GM18868 (cell line): ENCODE measurements at regions not wholly inside any gene's neighbourhood (a gene's known extent, or its start where the extent isn't known, plus 50 kb on each side); places are given as distances from the start of the nearest gene placed in this dataset.

Experiments used
- ATAC-seq: cut with Tn5 transposase; IDR thresholded peaks from one replicate; pipeline ENCODE4 v1.9.1; 2021; ENCODE audit warnings: mild to moderate bottlenecking, moderate library complexity; ENCODE audit not compliant: unreplicated experiment

DNA sequence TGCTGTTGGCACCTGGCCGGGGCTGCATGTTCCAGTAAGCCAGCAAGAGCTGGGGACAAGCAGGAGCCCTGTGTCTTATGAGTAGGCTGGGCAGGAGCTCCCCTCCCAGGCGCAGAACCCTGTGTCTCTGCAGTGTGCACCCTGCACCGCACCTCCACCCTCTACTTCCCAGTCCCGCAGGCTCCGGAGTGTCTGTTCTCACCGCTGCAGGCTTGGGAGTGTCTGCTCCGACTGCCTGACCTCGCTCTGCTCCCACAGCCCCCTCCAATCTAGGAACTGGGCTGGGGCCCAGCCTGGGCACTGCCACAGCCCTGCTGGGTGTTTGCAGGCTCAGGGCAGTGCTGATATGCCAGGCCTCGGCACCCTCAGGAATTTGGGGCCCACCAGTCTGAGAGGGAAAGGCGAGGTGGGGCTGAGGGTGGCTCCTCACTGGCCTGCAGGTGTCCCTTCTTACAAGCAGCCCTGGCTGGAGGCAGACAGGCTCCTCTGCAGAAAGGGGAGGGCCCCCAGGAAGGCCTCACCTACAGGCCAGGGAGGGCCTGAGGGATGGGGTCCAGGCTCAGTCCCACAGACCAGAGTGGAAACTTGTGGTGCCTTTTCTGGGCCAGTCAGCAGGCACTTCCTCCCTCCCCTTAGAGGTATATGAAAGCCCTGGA is 871.6 kb upstream of the GJE1 start:
- no peak for ATAC-seq

DNA sequence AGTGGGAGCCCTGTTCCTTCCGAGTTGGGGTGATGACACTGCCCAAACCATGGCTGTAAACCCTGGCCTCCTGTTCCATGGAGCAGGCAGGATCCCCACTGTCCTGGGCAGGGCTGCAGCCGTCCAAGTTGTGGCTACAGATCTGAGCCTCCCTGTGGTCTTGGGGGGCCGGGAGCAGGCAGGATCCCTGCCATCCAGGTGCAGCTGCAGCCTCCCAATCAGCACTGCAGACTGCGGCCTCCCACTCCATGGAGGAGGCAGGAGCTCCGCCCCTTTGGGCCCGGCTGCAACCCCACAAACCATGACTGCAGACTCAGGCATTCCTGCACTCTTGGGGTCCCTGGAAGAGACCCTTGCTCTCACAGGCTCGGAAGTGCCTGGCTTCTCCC is 872.1 kb upstream of the GJE1 start:
- no peak for ATAC-seq

DNA sequence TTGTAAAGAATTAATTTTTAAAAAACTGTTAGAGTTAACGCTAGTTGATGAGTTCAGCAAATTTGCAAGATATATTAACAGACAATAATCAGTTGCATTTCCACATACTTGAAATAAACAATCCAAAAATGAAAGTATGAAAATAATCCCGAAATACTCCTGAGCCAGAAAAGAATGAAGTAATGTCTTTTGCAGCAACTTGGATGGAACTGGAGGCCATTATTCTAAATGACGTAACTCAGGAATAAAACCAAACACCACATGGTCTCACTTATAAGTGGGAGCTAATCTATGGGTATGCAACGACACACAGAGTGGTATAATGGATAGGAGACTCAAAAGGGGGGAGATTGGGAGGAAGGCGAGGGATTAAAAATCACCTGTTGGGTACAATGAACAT is 872.9 kb upstream of the GJE1 start:
- ATAC-seq = no peak

DNA sequence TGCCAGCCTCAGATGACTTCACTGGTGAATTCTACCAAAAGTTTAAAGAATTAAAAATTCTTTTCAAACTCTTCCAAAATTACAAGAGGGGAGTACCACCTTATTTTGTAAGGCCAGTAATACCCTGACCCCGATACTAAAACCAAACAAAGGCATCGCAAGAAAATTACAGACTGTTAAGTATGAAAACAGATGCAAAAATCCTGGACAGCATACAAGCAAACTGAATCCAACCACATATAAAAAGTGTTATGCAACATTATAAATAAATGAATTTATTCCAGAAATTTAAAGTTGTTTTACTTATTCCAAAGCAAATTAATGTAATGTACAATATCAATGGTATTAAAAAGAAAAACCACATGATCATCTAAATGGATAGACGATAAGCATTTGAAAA is 873.6 kb upstream of the GJE1 start:
- no peak for ATAC-seq

DNA sequence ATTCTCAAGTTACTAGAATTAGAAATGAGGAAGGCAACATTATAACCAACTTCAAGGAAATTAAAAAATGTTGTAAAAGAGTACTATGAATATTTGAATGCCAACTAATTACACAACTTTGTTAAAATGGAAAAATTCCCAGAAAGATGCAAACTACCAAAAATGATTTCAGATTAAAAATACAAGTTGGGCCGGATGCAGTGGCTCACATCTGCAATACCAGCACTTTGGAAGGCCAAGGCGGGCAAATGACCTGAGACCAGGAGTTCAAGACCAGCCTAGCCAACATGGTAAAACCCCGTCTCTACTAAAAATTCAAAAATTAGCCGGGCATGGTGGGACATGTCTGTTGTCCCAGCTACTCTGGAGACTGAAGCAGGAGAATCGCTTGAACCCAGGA is 874.2 kb upstream of the GJE1 start:
- no peak for ATAC-seq

DNA sequence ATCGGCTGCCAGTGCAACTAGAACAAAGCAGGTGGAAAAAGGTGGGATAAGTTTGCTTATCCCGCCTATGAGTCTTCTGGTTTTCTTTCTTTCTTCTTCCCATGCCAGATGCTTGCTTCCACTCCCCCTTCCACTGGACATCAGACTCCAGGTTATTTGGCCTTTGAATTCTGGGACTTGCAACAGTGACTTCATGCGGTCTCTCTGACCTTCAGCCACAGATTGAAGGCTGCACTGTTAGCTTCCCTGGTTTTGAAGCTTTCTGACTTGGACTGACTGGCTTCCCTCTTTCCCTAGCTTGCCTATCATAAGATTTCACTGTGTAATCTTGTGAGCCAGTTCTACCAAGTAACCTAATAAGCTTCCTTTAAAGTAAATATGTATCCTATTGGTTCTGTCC is 878.4 kb upstream of the GJE1 start:
- no peak for ATAC-seq

DNA sequence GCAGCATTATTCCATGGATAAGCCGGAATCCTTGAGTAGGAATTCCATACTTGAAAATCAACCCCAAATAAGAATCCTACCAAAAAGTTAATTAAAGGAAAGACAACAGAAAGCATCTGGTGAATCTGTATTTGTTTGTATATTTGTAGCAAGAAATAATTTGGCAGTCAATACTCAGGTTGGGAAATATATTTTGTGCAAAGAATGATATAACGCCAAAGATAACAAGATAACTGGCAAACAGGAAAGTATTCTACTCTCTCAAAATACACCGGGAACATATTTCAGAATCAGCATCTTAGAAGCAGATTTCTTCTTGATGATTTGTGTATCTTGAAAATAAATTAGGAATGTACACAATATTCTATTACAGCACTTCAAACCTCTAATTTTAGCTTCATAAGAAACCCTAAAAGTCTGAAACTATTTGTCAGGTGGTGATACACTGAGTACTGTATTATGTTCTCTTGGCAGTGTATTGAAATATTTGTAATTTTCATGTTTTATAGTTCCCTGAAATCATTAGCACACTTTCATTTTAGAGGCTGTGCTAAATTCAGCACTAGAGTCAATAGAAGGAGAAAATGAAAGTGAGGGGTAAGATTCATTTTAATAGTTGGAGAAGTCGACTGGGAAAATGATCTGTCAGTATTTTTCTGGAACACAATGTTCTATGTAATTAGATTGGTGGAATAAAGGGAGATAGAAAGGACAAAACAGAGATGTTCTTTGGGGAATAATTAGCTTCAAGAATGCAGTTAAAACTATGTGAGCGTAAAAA is 879.7 kb upstream of the GJE1 start:
- ATAC-seq = no peak

DNA sequence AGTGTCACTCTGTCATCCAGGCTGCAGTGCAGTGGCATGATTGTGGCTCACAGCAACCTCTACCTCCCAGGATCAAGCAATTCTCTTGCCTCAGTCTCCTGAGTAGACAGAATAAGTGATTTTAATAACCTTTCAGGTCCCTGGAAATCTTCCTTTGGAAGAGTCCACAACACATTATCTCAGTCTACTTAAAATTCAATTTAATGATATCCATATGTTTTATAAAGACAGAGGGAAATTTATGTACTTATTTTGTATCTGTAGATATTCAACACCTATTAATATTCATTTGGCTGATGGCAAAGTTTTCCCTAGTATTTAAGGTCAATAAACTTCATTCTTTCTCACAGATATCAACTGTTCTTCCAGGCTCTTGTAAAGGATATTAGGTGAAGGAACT is 881.4 kb upstream of the GJE1 start:
- ATAC-seq = no peak

DNA sequence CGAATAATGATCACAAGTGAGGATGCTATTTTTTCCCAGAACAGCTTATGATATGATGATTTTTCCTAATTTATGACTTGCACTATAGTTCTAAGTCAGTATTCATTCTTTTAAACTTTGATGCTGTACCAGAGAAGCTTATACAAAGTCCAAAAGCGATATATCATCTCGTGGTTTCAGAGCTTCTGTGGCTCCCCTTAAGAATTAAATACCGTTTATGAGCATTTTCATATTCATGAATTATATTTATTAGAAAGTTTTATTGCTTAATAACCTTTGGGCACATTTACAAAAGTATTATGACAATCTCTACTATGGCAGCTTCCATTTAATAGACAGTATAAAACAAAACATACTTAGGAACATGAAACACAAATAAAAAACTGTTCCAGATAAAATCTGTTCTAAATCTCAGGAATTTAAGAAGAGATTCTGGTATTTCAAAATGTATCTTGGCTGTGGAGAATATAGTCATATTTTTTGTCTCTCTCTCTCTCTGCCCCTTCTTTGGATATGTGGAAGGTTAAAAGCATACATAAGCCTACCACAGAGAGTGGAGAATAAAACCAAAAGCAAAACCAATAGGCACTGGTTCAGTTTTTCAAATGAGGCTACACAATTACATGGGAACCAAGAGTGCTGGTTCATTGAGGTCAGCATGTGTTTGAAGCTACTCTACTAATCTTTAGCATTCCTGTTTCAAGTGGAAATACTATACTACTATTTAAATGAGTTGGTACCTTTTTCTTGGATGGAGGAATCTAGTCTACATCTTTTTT is 884.5 kb upstream of the GJE1 start:
- ATAC-seq = peak; percentile 61

DNA sequence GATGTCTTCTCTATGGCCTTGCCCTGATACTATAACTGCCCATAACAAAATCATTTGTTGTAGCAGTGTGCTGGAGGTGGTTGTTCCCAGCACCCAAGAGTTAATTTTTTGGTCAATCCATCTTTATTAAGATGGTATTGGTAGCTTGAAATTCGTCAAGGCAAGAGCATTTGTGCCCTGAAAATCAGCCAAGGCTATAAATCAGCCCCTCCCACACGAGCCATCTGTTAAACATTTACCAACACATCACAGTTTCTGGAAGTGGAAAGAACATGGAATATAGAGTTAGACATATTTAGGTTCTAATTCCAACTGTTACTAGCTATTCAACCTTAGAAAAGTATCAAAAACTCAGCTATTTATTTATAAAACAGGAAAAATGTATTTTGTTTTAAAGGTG is 888.4 kb upstream of the GJE1 start:
- no peak for ATAC-seq

DNA sequence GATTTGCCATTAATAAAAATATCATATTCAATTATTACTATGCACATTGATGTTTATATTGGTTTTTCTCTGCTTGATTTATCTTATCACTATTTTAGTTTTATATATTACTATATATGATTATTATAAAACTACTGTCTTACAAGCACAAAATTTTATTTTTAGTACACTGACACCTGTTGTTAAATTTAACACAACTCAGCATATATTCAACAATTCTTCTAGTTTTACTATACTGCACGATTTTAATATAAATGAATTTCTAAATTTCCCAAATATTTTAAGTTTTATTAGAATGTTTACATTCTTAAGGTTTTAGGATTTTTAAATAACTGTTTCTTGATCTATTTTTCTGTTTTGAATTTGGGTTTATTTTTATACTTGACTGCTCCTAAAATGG is 889.8 kb upstream of the GJE1 start:
- no peak for ATAC-seq

DNA sequence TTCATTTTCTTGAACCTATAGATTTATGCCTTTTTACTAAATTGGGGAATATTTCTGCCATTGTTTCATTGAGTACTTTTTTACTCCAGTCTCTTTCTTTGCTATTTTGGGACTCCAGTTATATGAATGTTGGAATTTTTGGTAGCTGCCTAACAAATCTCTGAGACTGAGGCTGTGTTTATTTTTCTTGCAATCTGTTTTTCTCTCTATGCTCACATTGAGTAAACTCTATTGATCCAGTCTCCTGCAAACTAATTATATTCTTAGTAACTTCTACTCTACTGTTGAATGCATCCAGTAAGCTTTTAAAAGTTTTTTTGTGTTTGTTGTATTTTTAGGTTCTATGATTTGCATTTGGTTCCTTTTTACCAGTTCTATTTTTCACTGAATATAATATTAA is 903.4 kb upstream of the GJE1 start:
- no peak for ATAC-seq

DNA sequence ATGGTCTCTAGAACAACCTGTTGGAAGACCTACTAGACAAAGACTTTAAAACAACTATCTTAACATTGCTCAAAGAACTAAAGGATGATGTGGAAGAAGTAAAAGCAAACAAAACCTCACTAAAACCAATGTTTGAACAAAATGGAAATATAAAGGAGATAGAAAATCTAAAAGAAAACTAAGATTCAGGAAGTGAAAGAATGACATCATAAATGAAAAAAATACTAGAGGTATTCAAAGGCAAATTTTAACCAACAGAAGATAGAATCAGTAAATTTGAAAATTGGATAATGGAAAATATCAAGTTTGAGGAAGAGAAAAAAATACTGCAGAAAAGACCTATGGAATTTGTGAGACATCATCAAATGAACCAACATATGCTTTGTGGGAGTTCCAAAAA is 914.1 kb upstream of the GJE1 start:
- no peak for ATAC-seq

DNA sequence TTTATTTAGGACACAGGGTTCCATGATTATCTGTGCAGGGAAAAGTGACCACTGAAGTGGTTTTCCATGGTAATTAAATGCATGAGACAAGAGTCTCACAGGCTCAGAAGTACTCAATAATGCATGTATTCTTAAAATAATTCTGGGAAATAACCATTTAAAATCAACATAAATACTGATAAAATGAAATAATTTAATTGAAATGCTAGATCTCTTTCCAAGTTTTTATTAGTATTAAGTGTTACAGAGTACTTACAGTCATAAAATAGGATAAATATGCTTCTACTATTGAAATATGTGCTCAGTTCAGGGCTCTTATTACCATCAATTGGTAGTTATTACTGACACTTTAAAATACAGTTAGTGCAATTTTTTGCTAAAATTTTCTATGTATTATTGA is 916.0 kb upstream of the GJE1 start:
- no peak for ATAC-seq

DNA sequence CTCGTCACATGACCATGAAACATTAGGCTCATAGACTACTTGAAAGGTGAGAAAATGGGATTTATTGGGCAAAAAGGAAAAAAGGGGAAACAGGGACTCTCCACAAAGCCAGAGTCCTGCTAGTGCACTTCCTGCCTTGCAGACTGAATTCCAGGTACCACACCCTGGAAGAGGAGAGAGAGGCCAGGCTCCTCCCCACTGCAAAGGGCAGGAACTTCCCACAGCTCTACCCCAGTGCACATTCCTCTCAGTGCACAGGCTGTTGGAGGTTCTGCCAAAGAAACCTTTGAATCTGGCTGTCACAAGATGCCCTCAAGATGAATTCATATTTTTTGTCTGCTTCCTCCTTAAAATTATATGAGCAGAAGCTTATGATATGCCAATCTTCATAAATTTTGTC is 920.4 kb upstream of the GJE1 start:
- no peak for ATAC-seq

DNA sequence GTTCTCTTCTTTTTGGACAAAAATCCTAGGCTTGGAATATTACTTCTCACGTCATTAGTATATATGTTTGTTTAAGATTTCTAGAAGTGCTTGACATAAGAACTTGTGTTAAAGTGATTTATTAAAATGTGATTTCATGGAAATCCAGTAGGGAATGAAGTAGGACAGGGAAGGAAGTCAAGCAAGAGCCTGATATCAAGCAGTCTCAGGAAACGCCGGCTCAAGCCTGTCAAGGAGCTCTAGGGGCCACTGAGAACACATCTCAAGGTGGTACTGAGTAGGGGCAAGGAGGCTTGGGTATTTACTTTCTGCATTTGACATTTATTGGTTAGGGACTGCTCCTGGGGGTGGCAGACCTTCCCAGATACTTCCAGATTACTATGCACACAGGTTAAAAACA is 920.9 kb upstream of the GJE1 start:
- no peak for ATAC-seq

DNA sequence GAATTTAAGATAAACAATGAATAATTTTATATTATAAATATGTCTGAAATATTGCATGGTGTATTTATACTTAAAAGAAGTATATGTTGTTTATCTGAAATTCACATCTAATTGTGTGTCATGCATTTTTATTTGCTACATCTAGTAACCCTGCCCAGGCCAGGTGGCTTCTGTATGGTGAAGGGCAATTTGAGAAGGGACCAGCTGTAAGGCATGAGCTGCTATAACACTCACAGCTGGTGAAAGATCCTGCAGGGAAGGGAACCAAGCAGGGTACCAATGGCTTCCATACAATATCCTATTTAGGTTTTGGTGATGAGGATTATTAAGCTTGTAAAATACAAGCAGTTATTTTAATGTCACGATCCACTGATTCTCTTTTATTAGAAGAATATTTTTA is 921.8 kb upstream of the GJE1 start:
- ATAC-seq = no peak

DNA sequence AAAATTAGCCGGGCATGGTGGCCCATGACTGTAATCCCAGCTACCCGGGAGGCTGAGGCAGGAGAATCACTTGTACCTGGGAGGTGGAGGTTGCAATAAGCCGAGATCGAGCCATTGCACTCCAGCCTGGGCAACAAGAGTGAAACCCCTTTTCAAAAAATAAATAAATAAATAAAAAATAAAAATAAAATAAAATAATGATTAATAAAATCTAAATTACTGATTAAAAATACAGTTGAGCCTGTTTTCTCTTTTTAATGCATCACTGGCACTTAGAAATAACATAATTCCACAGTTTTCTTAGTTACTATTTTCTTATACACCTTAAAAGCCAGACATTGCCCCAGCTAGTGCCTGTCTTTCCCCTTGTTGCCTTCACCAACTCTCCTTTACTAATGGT is 922.8 kb upstream of the GJE1 start:
- ATAC-seq = no peak

DNA sequence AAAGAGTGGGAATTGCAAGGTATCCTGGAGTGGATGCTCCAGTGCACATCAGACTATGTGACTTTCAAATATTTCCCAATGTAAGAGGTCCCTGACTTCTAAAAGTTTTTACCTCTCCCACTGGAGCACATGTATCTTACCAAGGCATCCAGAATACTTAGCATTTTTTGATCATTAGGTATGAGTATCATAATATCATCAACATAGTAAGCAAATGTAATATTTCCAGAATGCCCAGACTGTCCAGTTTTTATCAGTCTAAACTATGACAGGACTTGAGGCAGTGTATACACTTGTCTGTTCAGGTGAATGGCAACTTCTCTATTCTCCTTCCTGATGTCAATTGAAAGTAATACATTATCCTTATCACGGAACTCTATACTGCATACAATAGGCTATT is 924.6 kb upstream of the GJE1 start:
- no peak for ATAC-seq

DNA sequence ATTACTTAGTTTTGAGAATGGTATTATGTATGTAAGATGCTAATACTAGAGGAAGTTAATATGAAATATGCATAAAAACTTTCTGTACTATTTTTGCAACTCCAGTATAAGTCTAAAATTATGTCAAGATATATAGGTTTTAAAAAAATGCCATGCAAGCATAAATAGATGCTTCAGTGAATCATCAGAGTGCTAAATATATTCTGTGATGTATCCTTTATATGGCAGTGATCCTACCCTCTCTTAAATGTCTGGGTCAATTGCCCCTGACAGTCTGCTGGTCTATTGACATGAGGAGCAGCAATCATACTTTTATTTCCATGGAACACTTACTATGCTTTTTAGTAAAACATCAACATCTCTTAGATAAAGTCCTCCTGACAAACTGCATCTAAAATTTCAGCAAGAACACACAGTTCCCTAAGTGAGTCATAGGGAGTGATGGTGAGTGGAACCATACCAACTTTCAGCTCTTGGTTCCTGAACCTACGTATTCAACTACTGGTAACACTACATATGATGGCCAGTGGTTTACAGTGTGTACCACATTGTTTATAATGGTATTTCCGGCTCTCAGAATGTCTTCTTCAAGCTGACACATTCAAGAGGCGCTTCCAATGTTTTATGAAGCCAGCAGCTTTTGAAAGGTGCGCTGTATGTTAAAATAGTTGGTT is 928.7 kb upstream of the GJE1 start:
- ATAC-seq = no peak

DNA sequence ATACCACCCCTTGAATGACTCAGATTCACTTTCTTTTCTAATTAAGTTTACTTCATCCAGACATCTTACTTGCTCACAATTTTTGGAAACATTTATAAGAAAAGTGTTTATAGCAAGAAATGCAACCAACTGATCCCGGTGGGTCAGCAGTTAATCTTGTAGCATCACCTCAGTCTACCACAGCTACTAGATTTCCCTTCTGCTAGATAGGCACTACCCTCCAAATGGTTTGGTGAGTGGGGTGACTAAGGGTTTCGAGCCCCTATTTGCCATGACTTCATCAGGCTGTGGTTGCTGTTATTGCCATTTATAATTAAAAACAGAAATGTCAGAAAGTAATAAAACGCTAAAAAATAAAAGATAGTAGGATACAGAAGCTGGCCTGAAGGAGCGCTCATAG is 930.1 kb upstream of the GJE1 start:
- ATAC-seq = no peak

DNA sequence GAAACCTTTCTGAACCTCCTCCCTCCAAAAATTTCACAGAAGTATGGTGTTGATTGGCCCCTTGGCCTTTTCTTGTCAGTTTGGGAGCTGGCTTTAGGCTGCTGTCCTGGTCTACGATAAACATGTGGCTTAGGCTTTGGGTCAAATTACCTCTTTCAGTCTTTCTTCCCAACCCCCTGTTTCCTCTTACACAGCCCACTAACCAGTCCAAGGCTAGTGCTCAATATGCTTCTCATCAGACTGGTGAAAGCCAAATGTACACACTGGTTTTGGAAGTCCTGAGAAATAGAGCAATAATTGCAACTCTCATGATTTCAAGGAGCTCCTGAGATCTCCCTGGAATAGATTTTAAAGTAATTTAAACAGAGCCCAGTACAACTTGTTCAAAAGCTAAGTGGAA is 933.7 kb upstream of the GJE1 start:
- ATAC-seq = no peak
